Chondrocyte (in vitro differentiated cells): ENCODE measurements at regions not wholly inside any gene's neighbourhood (a gene's known extent, or its start where the extent isn't known, plus 50 kb on each side); places are given as distances from the start of the nearest gene placed in this dataset.

Experiments
- DNase-seq: peaks from one replicate; pipeline ENCODE4 v3.0.0; 2021; ENCODE audit warnings: mixed read lengths, low spot score
- H3K27ac Mint-ChIP-seq: one replicate; pipeline ENCODE4 v1.8.0; 2021; ENCODE audit warnings: mild to moderate bottlenecking, moderate library complexity, mixed read lengths; ENCODE audit not compliant: unreplicated experiment
- H3K27me3 Mint-ChIP-seq: 2 replicates; pipeline ENCODE4 v1.8.0; 2021; ENCODE audit warnings: low read depth, mixed read lengths
- H3K36me3 Mint-ChIP-seq: 2 replicates; pipeline ENCODE4 v1.8.0; 2021; ENCODE audit warnings: low read depth, mixed read lengths
- H3K4me1 Mint-ChIP-seq: 2 replicates; pipeline ENCODE4 v1.8.0; 2021; ENCODE audit warnings: low read depth, mild to moderate bottlenecking, mixed read lengths
- H3K4me3 Mint-ChIP-seq: one replicate; pipeline ENCODE4 v1.8.0; 2021; ENCODE audit warnings: mild to moderate bottlenecking, moderate library complexity, mixed read lengths; ENCODE audit not compliant: unreplicated experiment
- H3K9me3 Mint-ChIP-seq: 2 replicates; pipeline ENCODE4 v1.8.0; 2021; ENCODE audit warnings: low read depth, mixed read lengths
- TF ChIP-seq, protein P1 (sequence below): fragments of 200-600 bp; sonication (generic); IDR thresholded peaks from 2 replicates; pipeline ENCODE4 v1.5.0; 2021; ENCODE audit warnings: antibody characterized with exemption, mild to moderate bottlenecking, moderate library complexity

DNA sequence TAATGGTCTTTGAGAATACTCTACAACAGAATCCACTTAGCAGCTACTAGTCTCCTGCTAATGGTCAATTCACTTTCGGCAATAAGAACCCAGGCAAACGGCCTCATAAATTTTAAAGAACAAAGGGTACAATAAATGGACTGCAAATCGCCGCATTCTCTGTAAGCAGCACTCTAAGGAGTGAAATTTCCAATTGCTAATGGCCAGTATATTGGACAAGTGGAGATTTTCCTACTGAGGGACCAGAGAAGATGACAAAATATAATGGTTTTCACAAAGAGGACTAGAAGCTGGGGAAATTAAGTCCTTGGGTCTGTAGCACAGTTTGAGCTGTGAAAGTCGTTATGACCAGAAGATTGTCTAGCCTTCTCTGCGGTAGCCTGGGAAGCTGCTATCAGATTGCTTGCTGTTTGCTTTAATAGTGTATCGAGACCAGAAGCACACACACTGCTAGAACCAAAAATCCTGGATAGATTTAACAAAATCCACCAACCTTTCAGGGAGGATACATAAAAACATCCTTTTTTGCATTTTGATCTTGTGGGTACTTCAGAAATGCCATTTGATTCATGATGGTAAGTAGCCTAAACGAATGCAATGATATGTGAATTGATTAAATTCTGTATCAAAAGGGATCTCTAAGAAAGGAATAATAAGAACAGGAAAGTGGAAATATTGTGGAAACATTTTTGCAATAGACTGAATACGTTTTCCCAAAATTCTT lies 53.6 kb upstream of the ATP8B1 start:
- Mint-ChIP-seq H3K9me3 (no peaks in the 10 kb centered on the region), H3K36me3 (no peaks in the 10 kb centered on the region), H3K27ac (no peak overlapping the region), H3K4me3 (no peak overlapping the region), H3K4me1 (no peaks in the 10 kb centered on the region), H3K27me3 (no peaks in the 10 kb centered on the region)
- DNase-seq: no peak
- TF ChIP-seq, protein P1, sequence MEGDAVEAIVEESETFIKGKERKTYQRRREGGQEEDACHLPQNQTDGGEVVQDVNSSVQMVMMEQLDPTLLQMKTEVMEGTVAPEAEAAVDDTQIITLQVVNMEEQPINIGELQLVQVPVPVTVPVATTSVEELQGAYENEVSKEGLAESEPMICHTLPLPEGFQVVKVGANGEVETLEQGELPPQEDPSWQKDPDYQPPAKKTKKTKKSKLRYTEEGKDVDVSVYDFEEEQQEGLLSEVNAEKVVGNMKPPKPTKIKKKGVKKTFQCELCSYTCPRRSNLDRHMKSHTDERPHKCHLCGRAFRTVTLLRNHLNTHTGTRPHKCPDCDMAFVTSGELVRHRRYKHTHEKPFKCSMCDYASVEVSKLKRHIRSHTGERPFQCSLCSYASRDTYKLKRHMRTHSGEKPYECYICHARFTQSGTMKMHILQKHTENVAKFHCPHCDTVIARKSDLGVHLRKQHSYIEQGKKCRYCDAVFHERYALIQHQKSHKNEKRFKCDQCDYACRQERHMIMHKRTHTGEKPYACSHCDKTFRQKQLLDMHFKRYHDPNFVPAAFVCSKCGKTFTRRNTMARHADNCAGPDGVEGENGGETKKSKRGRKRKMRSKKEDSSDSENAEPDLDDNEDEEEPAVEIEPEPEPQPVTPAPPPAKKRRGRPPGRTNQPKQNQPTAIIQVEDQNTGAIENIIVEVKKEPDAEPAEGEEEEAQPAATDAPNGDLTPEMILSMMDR: no peak

DNA sequence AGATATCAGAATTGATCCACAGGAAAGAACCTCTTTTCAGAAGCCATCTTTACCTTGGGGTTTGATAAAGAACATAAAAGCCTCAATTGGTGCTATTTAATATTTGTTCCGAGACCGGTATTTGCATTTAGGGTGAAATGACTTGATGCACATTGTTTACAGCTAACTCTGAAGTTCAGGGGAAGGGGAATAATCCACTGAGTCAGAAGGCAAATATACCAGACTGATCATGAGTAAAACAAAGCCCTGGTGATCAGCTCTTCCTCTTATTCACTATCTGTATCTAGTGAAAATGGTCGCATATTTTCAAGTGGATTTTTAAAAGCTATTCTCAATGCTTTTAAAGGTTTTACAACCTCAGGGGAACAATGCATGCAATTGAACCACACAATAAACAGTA lies 53.0 kb upstream of the ATP8B1 start:
- H3K27me3 Mint-ChIP-seq: no peaks in the 10 kb centered on the region
- TF ChIP-seq, protein P1: no peak
- H3K4me1 Mint-ChIP-seq: no peaks in the 10 kb centered on the region
- H3K27ac Mint-ChIP-seq: no peak overlapping the region
- H3K36me3 Mint-ChIP-seq: no peaks in the 10 kb centered on the region
- no peak for DNase-seq
- no peaks in the 10 kb centered on the region for H3K9me3 Mint-ChIP-seq
- no peak overlapping the region for H3K4me3 Mint-ChIP-seq

DNA sequence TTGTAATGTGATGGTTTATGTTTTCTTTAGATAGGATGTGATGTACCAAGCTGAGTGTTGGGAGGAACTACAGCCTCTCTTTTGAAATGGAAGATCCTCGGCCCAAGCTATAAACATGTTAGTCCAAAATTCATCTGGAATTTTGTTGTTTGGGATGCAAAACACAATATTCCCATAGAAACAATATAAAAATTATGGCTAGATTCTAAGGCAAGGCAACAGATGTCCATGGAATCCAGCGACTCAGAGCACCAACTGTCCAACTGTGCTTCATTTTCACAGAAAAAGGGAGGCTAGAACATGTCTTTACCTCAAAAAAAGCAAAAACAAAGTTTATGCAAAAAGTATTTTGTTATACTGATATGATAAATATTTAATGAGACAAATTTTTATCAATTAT lies 52.4 kb upstream of the ATP8B1 start:
- DNase-seq: no peak
- H3K4me1 Mint-ChIP-seq: no peaks in the 10 kb centered on the region
- no peaks in the 10 kb centered on the region for H3K27me3 Mint-ChIP-seq
- H3K9me3 Mint-ChIP-seq: no peaks in the 10 kb centered on the region
- TF ChIP-seq, protein P1: no peak
- no peak overlapping the region for H3K4me3 Mint-ChIP-seq
- H3K36me3 Mint-ChIP-seq: no peaks in the 10 kb centered on the region
- H3K27ac Mint-ChIP-seq: no peak overlapping the region

DNA sequence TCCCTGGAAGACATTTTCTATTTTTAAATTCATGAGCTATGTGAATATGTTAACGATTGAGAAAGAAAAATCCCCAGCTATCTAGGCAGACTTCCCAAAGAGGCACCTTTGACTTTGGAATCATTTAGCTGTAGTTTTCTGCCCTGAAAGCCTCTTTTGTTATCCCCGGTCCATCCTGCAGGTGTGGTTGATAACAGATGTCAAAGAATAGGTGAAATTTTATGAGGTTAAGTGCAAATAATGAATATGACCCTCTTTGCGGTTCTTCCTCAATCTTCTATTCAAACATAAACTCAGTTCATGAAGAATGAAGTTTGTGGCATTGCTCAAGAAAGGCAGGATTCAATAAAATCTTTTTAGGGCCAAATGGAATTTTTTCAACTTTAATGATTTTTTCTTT lies 51.6 kb upstream of the ATP8B1 start:
- H3K9me3 Mint-ChIP-seq: no peaks in the 10 kb centered on the region
- no peaks in the 10 kb centered on the region for H3K4me1 Mint-ChIP-seq
- TF ChIP-seq, protein P1: no peak
- DNase-seq: no peak
- no peak overlapping the region for H3K27ac Mint-ChIP-seq
- H3K4me3 Mint-ChIP-seq: no peak overlapping the region
- H3K36me3 Mint-ChIP-seq: no peaks in the 10 kb centered on the region
- no peaks in the 10 kb centered on the region for H3K27me3 Mint-ChIP-seq

DNA sequence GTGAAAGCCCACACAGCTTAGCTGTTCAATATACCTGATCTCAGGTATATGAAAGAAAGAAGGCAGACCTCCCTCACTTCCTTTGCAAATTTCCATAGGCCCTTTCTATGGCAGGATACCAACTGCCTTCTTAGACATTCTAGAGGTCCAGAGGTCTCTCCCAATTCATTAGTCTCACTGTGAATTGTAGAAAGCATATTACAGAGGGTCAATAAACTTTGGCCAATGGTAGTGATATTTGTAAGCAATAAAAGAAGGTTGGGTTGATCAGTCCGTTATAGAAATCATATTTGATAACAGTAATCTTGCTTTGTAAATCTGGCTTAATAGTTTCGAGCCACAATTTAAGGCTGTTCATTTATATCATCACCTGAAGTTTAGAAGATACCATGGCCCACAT lies 50.7 kb upstream of the ATP8B1 start:
- DNase-seq: no peak
- H3K27ac Mint-ChIP-seq: no peak overlapping the region
- H3K4me1 Mint-ChIP-seq: no peaks in the 10 kb centered on the region
- TF ChIP-seq, protein P1: no peak
- no peak overlapping the region for H3K4me3 Mint-ChIP-seq
- H3K9me3 Mint-ChIP-seq: no peaks in the 10 kb centered on the region
- H3K36me3 Mint-ChIP-seq: no peaks in the 10 kb centered on the region
- H3K27me3 Mint-ChIP-seq: no peaks in the 10 kb centered on the region
